ENCODE measurements at regions not wholly inside any gene's neighbourhood (a gene's known extent, or its start where the extent isn't known, plus 50 kb on each side); places are given as distances from the start of the nearest gene placed in this dataset.

GRCh38 chr13:44680746-44681355 lies 104.7 kb upstream of the TSC22D1 start:
- Mint-ChIP-seq H3K4me3 (no peak overlapping the region), H3K9me3 (peaks cover 24% of the 10 kb centered on the region), H3K27ac (no peak overlapping the region), H3K27me3 (ENCODE audit: low read depth) (no peaks in the 10 kb centered on the region), H3K4me1 (no peaks in the 10 kb centered on the region), H3K36me3 (ENCODE audit: low read depth) (peaks cover 7% of the 10 kb centered on the region)
- no peak for TF ChIP-seq CTCF (IDR thresholded peaks at IDR 0.05; ENCODE audit: unreplicated experiment in 3 of 3)

GRCh38 chr13:44679597-44679996 lies 103.5 kb upstream of the TSC22D1 start:
- Mint-ChIP-seq H3K36me3 (ENCODE audit: low read depth) (peaks cover 7% of the 10 kb centered on the region), H3K4me3 (no peak overlapping the region), H3K27ac (no peak overlapping the region), H3K4me1 (no peaks in the 10 kb centered on the region), H3K9me3 (peaks cover 17% of the 10 kb centered on the region), H3K27me3 (ENCODE audit: low read depth) (no peaks in the 10 kb centered on the region)
- no peak for TF ChIP-seq CTCF (IDR thresholded peaks at IDR 0.05; ENCODE audit: unreplicated experiment in 3 of 3)

GRCh38 chr13:44678197-44678596 lies 102.1 kb upstream of the TSC22D1 start:
- peaks cover 7% of the 10 kb centered on the region for H3K36me3 Mint-ChIP-seq (ENCODE audit: low read depth)
- H3K4me3 Mint-ChIP-seq = no peak overlapping the region
- H3K27ac Mint-ChIP-seq = no peak overlapping the region
- no peaks in the 10 kb centered on the region for H3K27me3 Mint-ChIP-seq (ENCODE audit: low read depth)
- no peaks in the 10 kb centered on the region for H3K4me1 Mint-ChIP-seq
- peaks cover 15% of the 10 kb centered on the region for H3K9me3 Mint-ChIP-seq
- TF ChIP-seq CTCF (IDR thresholded peaks at IDR 0.05; ENCODE audit: unreplicated experiment in 3 of 3) = no peak

- H3K36me3 Mint-ChIP-seq (ENCODE audit: low read depth) = peaks cover 7% of the 10 kb centered on the region
- no peak for TF ChIP-seq CTCF (IDR thresholded peaks at IDR 0.05; ENCODE audit: unreplicated experiment in 3 of 3)
- peaks cover 15% of the 10 kb centered on the region for H3K9me3 Mint-ChIP-seq
- no peaks in the 10 kb centered on the region for H3K4me1 Mint-ChIP-seq
- H3K27me3 Mint-ChIP-seq (ENCODE audit: low read depth) = no peaks in the 10 kb centered on the region
- no peak overlapping the region for H3K4me3 Mint-ChIP-seq
- no peak overlapping the region for H3K27ac Mint-ChIP-seq
These were observed 100.4 kb upstream of the TSC22D1 start for GRCh38 chr13:44676534-44676933.

GRCh38 chr13:44669534-44669933 lies 93.4 kb upstream of the TSC22D1 start:
- Mint-ChIP-seq H3K27ac (no peak overlapping the region), H3K4me1 (no peaks in the 10 kb centered on the region), H3K36me3 (ENCODE audit: low read depth) (no peaks in the 10 kb centered on the region), H3K27me3 (ENCODE audit: low read depth) (no peaks in the 10 kb centered on the region), H3K9me3 (no peaks in the 10 kb centered on the region), H3K4me3 (no peak overlapping the region)
- TF ChIP-seq CTCF (IDR thresholded peaks at IDR 0.05; ENCODE audit: unreplicated experiment in 3 of 3) = no peak

GRCh38 chr13:44668688-44669087 lies 92.6 kb upstream of the TSC22D1 start:
- H3K36me3 Mint-ChIP-seq (ENCODE audit: low read depth) = no peaks in the 10 kb centered on the region
- no peak overlapping the region for H3K4me3 Mint-ChIP-seq
- no peaks in the 10 kb centered on the region for H3K27me3 Mint-ChIP-seq (ENCODE audit: low read depth)
- no peak for TF ChIP-seq CTCF (IDR thresholded peaks at IDR 0.05; ENCODE audit: unreplicated experiment in 3 of 3)
- H3K27ac Mint-ChIP-seq = no peak overlapping the region
- H3K9me3 Mint-ChIP-seq = no peaks in the 10 kb centered on the region
- no peaks in the 10 kb centered on the region for H3K4me1 Mint-ChIP-seq
